T-helper 1 cell treated with Interleukin-12 subunit alpha and Interleukin-12 subunit beta and Interleukin-4 antibody, amounts not matched to agents 30 μg/mL and 1 μg/mL, for 36 hours (primary cell): ENCODE measurements at regions not wholly inside any gene's neighbourhood (a gene's known extent, or its start where the extent isn't known, plus 50 kb on each side); places are given as distances from the start of the nearest gene placed in this dataset.
"Not testable (repeated sequence)": the region's sequence is repeated elsewhere in the genome, so short reads cannot be mapped to it uniquely, and the experiment has no call there.

Experiments
- H3K27ac Mint-ChIP-seq: one replicate; pipeline ENCODE4 v1.8.0; 2021; ENCODE audit warnings: mild to moderate bottlenecking, mixed read lengths
- H3K27me3 Mint-ChIP-seq: one replicate; pipeline ENCODE4 v1.8.0; 2021; ENCODE audit warnings: low read depth, mixed read lengths
- H3K36me3 Mint-ChIP-seq: one replicate; pipeline ENCODE4 v1.8.0; 2021; ENCODE audit warnings: low read depth, mixed read lengths
- H3K4me1 Mint-ChIP-seq: one replicate; pipeline ENCODE4 v1.8.0; 2021; ENCODE audit warnings: low read depth, mixed read lengths
- H3K4me3 Mint-ChIP-seq: one replicate; pipeline ENCODE4 v1.8.0; 2021; ENCODE audit warnings: mild to moderate bottlenecking, moderate library complexity, mixed read lengths
- H3K9me3 Mint-ChIP-seq: one replicate; pipeline ENCODE4 v1.8.0; 2021; ENCODE audit warnings: mixed read lengths

DNA sequence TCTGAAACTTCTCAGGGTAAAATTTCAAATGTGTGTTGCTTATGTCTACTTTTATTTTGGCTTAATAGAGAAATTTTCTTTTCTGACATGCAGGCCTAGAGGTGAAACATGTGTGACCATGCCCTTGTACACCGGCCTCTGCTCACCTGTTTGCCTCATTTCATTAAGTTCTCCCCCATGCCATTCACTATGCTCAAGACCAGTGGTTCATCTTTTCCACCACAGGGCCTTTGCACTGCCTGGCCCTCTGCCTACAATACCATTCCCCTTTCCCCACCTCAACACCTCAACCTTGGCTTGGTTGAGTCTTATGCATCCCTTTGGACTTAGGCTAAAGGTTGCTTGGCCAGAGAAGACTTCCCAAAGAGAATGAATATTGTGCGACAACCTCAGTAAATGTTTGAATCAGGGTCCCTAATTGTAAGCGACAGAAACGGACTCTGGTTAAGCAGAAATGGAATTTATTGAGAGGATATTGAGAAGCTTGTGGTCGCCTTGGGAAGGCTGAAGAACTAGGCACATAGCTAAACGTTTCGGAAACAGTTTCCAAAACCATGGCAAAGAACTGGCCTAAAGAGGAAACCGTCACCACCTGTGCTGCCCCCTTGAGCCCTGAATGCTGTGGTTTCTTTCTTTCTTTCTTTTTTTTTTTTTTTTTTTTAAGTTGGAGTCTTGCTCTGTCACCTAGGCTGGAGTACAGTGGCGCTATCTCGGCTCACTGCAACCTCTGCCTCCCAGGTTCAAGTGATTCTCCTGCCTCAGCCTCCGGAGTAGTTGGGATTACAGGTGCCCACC, 152.2 kb downstream of the SOX4 start:
- Mint-ChIP-seq H3K36me3 (no peaks in the 10 kb centered on the region), H3K9me3 (no peaks in the 10 kb centered on the region), H3K4me1 (no peaks in the 10 kb centered on the region), H3K27me3 (no peaks in the 10 kb centered on the region), H3K4me3 (no peak overlapping the region), H3K27ac (no peak overlapping the region)

DNA sequence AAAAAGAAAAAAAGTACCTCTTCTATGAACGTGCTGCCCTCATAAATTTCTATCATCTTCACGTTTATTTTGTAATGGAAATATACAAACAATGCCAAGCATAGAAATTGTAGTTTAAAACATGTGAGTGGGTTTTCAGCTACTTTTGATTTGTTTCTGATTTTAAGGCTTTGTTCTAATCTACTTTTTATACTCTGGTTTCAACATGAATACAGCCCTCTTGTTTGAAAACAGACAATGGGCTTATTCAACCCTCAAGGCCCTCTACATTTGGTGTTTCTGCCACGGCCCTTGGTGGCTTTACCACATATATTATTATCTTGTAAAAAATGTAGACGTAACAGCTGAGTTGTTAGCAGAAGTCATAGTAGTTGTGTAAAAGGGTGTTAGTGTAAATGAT, 153.9 kb downstream of the SOX4 start:
- Mint-ChIP-seq H3K27ac (no peak overlapping the region), H3K36me3 (no peaks in the 10 kb centered on the region), H3K27me3 (no peaks in the 10 kb centered on the region)

DNA sequence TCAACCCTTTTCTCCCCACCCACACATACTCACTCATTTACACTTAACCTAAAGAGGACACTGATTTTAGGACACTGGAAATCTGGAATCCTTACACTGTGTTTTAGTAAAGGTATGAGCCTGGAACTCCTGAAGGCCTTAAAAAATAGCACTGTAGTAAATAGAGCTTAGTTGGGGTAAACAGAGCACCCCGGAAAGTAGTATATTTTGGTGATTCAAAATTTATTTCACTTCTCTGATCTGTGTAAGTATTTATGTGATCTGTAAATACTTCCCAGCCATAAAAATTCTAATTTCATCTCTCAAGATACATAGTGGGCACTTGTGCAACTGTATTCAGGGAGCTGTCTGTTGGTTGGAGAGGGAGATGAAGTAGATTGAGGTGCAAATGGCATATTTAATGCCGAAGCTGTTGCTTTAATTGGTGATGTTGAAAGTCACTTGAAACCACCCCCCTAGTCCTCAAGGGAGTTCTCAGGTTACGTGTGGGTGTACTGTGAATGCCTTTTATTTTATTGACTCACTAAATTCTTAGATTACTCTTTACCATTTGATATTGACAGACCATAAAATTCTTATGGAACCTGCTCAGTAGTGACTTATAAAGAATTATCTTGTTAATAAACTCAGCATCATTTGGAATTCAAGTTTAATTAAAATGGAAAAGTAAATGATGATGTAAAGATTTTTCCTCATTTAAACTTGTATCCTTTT, 154.9 kb downstream of the SOX4 start:
- H3K4me1 Mint-ChIP-seq, result no peaks in the 10 kb centered on the region
- H3K27ac Mint-ChIP-seq, result no peak overlapping the region
- H3K27me3 Mint-ChIP-seq, result no peaks in the 10 kb centered on the region
- H3K36me3 Mint-ChIP-seq, result no peaks in the 10 kb centered on the region
- no peak overlapping the region for H3K4me3 Mint-ChIP-seq
- no peaks in the 10 kb centered on the region for H3K9me3 Mint-ChIP-seq

More for the DNA sequence above, 153.9 kb downstream of the SOX4 start:
- Mint-ChIP-seq H3K9me3 (no peaks in the 10 kb centered on the region), H3K4me3 (no peak overlapping the region), H3K4me1 (no peaks in the 10 kb centered on the region)

DNA sequence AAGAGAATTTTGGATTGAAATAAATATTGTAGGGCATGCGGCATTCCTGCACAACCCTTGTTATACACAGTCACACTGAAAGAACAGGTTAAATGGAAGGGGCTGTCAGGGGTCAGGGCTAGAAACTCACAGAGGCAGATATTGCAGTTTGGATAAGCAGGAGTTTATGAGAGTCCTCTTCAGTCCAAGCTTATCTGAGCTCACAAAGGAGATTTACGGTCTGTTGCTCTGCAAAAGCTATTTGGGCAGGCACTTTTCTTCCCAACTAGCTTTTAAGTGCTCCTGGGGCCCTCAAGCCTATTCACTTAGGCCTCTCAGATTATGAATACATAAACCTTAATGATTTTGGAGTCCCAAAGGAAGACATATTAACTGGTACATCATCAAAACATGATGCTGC, 156.2 kb downstream of the SOX4 start:
- no peak overlapping the region for H3K27ac Mint-ChIP-seq
- no peaks in the 10 kb centered on the region for H3K9me3 Mint-ChIP-seq
- H3K4me3 Mint-ChIP-seq, result no peak overlapping the region
- H3K27me3 Mint-ChIP-seq, result no peaks in the 10 kb centered on the region
- no peaks in the 10 kb centered on the region for H3K36me3 Mint-ChIP-seq
- no peaks in the 10 kb centered on the region for H3K4me1 Mint-ChIP-seq

DNA sequence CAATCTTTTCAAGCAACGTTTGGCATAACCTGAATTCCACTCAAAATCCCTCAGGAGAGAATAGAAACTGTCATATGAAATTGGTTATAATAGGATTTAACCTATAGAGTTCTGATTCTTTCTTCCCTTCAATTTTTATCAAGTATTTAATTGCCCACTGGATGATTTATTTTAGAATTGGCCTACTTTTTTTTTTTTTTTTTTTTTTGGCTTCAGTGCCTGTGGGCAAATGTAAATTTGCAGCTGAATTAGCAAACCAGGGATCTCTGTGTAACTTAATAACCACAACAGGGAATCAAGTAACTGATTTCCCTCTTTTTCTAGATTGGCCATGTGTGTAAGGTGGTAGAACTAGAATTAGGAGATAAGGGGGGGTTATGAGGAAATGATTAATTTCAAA, 157.0 kb downstream of the SOX4 start:
- H3K9me3 Mint-ChIP-seq, result no peaks in the 10 kb centered on the region
- no peak overlapping the region for H3K4me3 Mint-ChIP-seq
- H3K27ac Mint-ChIP-seq, result no peak overlapping the region
- H3K36me3 Mint-ChIP-seq, result no peaks in the 10 kb centered on the region
- no peaks in the 10 kb centered on the region for H3K4me1 Mint-ChIP-seq
- H3K27me3 Mint-ChIP-seq, result no peaks in the 10 kb centered on the region

DNA sequence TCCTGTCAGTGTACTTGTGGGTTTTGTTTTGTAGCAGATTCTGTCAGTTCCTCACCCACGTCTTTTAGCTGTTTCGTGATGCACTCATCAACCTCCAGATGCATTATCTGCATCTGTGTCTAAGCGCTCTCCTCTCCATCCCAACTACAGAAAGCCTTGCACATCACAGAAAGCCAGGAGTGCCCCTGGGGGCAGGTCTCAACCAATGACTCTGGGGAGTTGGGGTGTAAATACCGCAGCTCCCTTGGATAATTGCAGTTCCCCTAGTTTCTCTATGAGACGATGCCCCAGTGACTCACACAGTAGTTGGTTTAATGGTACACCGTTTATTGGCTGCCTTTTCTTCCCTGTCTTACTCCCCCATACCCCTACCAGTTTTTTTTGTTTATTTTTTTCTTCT, 158.1 kb downstream of the SOX4 start:
- H3K27ac Mint-ChIP-seq, result no peak overlapping the region
- no peak overlapping the region for H3K4me3 Mint-ChIP-seq
- no peaks in the 10 kb centered on the region for H3K27me3 Mint-ChIP-seq
- no peaks in the 10 kb centered on the region for H3K4me1 Mint-ChIP-seq
- H3K36me3 Mint-ChIP-seq, result no peaks in the 10 kb centered on the region
- H3K9me3 Mint-ChIP-seq, result no peaks in the 10 kb centered on the region

DNA sequence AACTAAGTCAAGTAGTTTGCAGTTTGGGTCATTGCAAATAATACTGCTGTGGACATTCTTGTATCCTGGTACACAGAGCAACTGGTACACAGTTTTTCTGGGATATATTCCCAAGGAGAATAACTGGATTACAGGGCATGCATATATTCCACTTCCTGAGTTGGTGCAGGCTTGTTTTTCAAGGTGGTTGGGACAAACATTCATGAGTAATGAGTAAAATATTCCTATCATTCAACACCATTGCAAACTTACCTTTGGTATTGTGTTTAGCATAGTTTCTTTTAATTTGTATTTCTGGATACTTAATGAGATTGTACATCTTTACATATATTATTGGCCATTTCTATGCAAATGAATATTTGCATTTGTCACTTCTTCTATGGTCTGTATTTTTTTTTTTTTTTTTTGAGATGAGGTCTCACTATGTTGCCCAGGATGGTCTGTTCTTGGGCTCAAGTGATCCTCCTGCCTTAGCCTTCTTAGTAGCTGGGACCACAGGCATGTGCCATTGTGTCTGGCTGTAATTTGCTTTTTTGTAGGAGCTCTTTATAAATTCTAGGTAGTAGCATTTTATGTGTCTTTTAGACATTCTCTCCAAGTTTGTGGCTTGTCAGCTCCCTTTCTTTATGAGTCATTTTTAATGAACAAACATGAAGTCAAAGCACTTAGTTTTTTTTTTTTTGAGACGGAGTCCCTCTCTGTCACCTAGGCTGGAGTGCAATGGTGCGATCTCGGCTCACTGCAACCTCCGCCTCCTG, 158.7 kb downstream of the SOX4 start:
- Mint-ChIP-seq H3K9me3 (no peaks in the 10 kb centered on the region), H3K27ac (no peak overlapping the region), H3K4me3 (no peak overlapping the region), H3K4me1 (no peaks in the 10 kb centered on the region), H3K27me3 (no peaks in the 10 kb centered on the region), H3K36me3 (no peaks in the 10 kb centered on the region)

DNA sequence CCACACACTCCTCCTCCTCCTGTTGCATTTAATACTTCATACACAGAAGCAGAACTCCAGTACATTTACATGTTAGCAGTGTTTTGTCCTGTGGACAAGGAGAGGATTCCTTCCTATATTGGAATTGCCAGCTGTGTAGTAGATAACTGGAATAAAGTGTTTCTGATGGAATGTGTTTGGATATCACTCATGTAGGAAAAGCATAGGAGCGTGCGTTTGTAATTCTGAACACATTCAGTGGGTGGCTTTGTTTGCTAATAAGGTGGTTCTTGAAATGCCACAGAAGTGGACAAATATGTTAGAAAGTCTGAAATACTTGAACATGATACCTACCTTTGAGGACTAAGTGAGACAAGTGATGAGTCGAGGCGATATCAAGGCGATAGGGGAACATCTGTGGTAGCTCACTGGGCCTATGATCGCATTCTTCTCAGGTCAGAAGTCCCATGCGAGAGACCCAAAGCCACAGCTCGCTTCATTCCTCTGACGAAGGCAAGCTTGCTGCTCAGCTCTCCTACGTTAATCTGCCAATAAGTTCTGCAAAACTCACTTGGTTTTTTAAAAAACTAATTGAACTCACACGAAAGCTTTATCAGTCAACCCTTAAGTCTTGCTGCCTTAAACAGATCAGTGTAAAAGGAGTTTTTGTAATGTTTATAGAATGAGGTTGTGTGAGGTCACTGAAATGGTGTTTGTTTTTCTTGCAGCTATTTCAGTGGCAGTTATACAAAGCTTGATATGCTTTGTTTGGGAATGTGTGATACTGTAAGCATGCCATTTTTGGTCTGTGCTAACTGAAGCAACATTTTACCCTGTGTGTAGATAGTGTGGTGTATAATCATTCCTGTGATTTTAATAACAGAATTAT, 159.9 kb downstream of the SOX4 start:
- Mint-ChIP-seq H3K9me3 (no peaks in the 10 kb centered on the region), H3K4me3 (no peak overlapping the region), H3K4me1 (no peaks in the 10 kb centered on the region), H3K27me3 (no peaks in the 10 kb centered on the region), H3K36me3 (no peaks in the 10 kb centered on the region), H3K27ac (no peak overlapping the region)

DNA sequence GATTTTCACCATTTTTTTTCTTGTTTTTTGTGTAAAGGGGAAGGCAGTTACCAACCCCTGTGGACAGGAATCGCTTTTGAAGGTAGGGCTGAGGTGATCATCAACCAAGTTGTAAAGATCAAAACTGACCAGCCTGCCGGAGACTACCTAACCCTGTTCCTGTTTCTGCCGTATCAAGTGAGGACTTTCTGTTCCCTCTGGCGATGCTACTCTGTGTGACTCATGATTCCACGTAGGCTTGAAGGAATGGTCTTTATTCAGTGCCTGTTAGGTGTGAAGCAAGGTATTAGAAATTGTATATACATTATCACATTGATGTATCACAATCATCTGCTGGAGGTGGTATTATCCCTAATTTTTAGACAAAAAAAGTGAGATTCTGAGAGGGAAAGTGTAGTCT, 161.3 kb downstream of the SOX4 start:
- Mint-ChIP-seq H3K36me3 (no peaks in the 10 kb centered on the region), H3K4me3 (no peak overlapping the region), H3K27me3 (no peaks in the 10 kb centered on the region), H3K27ac (no peak overlapping the region), H3K9me3 (no peaks in the 10 kb centered on the region), H3K4me1 (no peaks in the 10 kb centered on the region)

DNA sequence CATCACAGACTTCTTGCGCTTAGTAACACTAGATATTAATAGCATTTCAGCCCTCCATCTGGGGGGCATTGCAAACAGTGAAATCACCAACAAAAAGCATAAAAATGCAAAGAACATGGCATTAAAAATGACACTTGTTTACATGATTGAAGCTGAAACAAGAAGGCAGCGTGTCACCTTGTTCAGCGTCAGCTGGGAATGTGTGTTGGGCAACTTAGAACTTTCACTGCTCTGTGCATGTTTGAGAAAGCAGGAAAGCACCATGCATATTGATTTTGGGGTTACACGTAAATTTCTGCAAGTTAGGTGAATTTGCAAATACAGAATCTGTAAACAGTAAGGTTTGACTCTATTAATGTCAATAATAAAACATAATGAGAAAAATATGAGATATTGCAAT, 162.9 kb downstream of the SOX4 start:
- H3K36me3 Mint-ChIP-seq, result no peaks in the 10 kb centered on the region
- no peak overlapping the region for H3K27ac Mint-ChIP-seq
- no peak overlapping the region for H3K4me3 Mint-ChIP-seq
- no peaks in the 10 kb centered on the region for H3K27me3 Mint-ChIP-seq
- H3K4me1 Mint-ChIP-seq, result no peaks in the 10 kb centered on the region
- no peaks in the 10 kb centered on the region for H3K9me3 Mint-ChIP-seq

DNA sequence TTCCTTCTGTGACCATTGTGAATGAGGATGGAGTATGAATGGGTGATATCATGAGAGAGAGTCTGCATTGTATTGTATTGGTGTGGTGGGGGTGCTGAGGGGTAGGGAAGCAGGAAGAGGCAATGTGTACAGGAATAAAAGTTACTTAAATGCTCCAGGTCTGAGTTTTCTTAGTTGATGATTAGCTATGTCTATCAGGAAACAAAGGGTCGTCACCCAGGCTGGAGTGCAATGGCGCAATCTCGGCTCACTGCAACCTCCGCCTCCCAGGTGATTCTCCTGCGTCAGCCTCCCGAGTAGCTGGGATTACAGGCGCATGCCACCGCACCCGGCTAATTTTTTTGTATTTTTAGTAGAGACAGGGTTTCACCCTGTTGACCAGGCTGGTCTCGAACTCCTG, 163.8 kb downstream of the SOX4 start:
- H3K27me3 Mint-ChIP-seq, H3K4me1 Mint-ChIP-seq, H3K4me3 Mint-ChIP-seq, H3K36me3 Mint-ChIP-seq, H3K9me3 Mint-ChIP-seq, H3K27ac Mint-ChIP-seq: not testable (repeated sequence)

DNA sequence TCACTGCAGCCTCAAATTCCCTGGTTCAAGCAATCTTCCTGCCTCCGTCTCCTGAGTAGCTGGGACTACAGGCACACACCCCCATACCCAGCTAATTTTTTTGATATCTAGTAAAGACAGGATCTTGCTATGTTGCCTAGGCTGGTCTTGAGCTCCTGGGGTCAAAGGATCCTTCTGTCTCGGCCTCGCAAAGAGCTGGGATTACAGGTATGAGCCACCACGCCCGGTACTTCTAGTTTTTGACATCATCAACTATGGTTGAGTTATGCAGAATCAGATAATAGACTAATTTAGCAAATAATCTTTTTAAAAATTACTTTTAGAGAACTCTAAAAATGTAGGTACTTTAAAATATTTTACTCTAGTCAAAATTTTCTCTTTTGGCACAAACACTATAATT, 166.2 kb downstream of the SOX4 start:
- Mint-ChIP-seq H3K27ac (no peak overlapping the region), H3K4me1 (no peaks in the 10 kb centered on the region), H3K36me3 (no peaks in the 10 kb centered on the region), H3K27me3 (no peaks in the 10 kb centered on the region), H3K4me3 (no peak overlapping the region), H3K9me3 (no peaks in the 10 kb centered on the region)

DNA sequence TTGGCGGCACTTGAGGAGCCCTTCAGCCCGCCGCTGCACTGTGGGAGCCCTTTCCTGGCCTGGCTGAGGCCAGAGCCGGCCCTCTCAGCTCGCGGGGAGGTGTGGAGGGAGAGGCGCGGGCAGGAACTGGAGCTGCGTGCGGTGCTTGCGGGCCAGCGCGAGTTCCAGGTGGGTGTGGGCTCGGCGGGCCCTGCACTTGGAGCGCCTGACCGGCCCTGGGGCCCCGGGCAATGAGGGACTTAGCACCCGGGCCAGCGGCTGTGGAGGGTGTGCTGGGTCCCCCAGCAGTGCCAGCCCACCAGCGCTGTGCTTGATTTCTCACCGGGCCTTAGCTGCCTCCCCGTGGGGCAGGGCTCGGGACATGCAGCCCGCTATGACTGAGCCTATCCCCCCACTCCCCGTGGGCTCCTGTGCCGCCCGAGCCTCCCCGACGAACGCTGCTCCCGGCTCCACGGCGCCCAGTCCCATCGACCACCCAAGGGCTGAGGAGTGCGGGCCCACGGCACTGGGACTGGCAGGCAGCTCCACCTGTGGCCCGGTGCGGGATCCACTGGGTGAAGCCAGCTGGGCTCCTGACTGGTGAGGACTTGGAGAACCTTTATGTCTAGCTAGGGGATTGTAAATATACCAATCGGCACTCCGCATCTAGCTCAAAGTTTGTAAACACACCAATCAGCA, 167.6 kb downstream of the SOX4 start:
- not testable (repeated sequence) for H3K4me1 Mint-ChIP-seq, H3K4me3 Mint-ChIP-seq, H3K36me3 Mint-ChIP-seq, H3K27me3 Mint-ChIP-seq, H3K27ac Mint-ChIP-seq, H3K9me3 Mint-ChIP-seq

DNA sequence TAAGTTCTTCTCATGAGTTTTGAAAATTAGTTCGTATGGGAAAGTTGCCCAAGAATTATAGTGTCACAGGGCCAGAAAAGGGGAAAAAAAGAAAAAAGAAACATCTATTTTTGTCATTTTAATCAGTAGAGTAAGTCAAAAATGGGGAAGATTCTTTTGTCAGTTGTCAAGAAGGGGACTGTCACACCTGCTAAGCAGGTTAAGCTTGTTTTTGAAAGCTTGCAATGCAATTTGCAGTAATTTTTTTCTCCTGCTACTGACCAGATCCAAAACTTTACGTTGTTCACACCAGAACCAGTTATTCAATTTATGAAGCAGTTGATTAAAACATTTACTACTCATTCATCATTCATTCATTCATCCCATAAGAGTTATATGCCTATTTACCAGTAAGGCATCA, 171.4 kb downstream of the SOX4 start:
- Mint-ChIP-seq H3K27ac (no peak overlapping the region), H3K36me3 (no peaks in the 10 kb centered on the region), H3K9me3 (no peaks in the 10 kb centered on the region), H3K4me1 (peaks cover 2% of the 10 kb centered on the region), H3K4me3 (no peak overlapping the region), H3K27me3 (no peaks in the 10 kb centered on the region)
